T-helper 1 cell (primary cell): ENCODE measurements at regions not wholly inside any gene's neighbourhood (a gene's known extent, or its start where the extent isn't known, plus 50 kb on each side); places are given as distances from the start of the nearest gene placed in this dataset.
"Not testable (repeated sequence)": the region's sequence is repeated elsewhere in the genome, so short reads cannot be mapped to it uniquely, and the experiment has no call there.

Source experiments
- DNase-seq, 5 donors: peaks; one replicate each; pipeline ENCODE4 v3.0.0-alpha.2; 2012 to 2020

DNA sequence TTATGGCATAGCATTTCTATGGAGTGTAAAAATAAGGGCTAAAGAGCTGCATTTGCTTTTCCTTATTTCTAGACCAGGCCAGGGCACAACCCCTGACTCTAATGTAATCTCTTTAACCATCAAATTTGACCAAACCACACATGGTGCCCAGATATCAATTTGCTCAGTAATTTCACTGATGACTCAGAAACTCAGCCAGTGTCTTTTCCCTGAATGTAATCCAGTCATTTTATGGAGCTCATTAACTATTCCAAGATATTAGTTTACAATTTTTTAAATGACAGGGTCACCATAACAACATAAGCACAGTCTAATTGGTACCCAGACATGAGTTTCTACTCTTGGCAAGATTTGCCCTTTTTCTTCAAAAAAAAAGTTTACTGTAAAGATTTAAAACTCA is 270.8 kb upstream of the AGAP1 start:
- no peak for DNase-seq

DNA sequence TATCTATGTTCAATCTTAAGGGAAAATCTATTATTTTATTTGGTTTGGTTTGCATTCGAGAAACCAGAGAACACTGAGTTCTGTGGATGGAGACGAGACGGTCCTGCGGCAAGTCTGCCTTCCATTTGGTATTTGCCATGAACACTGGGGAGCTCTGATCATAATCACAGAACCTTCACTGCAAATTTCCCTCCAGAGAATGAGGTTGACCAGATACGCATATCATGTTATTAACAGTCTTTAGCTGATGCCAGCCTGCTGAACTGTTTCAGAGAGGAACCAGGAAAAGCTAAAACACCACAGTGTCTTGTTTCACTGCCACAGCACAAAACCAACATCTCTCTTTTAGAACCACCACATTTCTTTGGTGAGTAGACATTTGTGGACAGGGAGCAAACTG is 269.4 kb upstream of the AGAP1 start:
- no peak for DNase-seq

DNA sequence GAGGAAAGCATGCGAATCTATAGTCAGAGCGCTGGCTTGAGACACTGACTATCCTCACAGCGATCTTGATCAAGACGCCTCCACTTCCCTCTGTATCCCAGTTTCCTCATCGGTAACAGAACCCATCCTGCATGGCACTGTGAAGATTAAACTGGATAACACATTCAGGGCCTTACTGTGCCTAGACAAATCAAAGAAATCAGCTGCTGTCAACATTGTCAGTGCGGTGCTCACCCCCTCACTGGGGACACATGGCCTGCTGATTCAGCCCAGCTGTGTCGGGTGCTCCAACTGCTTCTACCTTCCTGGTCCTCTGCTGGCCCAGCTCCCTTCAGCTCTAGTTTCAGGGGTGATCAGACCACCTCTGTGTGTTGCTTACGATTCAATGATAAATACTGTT is 268.6 kb upstream of the AGAP1 start:
- DNase-seq = no peak

DNA sequence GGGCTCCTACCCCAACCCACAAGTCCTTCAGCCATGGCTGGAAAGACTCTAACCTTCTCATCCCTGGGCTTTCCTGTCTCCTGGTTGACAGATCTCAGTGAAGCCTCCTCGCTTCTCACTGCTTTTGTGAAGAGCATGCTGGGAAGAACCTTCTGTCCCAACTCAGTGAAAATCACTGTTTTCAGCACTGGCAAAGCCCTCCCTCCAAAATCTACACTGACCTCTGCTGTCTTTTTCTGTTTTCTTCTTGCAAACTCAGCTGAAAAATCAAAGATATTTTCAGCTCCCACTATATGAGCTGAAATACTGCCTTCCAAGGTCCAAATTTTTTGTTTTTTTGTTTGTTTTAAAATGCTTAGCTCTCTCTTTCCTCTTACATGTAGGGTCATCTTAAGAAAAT is 266.3 kb upstream of the AGAP1 start:
- DNase-seq = no peak

GRCh38 chr2:235228422-235228821 is 265.4 kb upstream of the AGAP1 start:
- DNase-seq = not testable (repeated sequence)

DNA sequence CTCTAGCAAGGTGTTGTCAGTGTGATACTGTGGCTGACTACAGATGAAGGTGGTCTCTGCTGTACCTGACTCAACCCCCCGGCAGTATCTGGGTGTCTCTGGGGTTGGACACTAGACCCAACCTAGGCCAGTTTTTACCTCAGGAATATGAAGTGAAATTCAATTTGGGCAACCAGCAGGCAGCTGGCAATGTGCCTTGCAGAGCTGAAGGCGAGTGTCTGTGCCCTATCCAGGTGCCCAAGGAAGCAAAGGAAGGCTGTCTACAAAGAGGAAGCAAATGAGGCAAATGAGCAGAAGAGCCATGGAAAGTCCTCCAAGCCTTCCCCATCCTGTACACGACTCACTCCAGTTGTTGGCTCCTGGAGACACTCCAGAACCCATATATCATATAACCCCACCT is 264.6 kb upstream of the AGAP1 start:
- no peak for DNase-seq

- no peak for DNase-seq
These were observed 262.8 kb upstream of the AGAP1 start for GRCh38 chr2:235230821-235231601.

DNA sequence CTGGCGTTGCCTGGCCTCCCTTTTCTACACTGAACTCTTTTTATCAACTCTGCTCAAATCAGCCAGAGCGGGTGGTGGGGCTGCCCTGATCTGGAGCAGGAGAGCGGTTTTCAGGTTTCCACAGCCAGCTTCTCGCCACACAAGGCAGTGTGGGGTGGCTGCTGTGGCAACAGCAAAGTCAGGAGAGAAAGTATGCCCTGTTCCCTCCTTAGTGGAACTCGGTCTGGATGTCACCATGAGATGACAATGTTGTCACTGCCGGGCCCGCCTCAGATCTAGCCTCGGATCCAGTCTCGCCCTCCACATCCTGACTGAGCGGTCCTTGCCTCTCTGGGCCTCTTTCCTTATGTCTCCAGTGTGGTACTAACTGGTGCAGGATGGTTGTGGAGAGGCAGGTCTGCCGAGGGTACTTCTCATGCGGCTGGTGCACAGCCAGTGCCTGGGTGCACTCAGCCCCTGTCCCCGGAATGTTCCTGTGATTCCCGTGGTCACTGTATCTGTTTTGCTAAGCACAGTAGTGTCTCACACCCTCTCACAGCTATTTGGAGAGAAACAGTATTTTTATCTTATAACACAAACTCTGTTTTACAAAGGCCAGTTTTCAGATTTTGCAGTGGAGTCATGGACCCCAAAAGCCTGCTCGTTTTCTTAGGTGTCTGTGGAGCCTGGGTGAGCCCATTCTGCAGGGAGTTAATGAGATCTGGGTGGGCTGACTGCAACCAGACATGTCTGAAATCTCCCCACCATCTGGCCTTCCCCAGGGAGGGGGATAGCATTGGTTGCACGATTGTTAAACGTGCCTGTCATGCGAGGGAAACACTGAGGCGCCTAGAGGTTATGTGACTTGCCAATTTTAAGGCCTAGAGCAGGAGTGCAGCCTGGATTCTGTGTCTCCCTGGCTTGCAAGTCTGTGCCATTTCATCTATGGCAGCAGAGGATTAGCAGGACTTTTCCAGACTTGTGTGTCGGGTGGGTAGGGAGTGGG is 261.1 kb upstream of the AGAP1 start:
- DNase-seq = no peak

DNA sequence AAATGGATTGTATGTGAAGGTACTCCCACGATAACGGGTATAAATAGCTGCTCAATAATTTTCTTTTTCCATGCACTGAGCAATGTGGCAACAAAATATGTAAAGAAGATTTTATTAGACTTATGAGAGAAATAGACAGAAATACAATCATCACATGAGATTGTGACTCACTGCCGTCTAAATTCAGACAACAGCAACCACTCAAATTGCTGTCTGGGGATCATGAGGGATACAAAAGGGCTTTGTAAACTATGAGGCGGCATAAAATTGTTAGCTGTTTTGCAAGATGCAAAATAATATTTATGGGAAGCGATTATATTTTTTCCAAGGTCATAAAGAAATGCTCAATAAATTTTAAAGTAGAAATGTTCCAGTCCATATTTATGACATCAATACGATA is 259.1 kb upstream of the AGAP1 start:
- DNase-seq = no peak

GRCh38 chr2:235235977-235236767 is 257.7 kb upstream of the AGAP1 start:
- peak in 1 of 5 donors; percentile 3 for DNase-seq

DNA sequence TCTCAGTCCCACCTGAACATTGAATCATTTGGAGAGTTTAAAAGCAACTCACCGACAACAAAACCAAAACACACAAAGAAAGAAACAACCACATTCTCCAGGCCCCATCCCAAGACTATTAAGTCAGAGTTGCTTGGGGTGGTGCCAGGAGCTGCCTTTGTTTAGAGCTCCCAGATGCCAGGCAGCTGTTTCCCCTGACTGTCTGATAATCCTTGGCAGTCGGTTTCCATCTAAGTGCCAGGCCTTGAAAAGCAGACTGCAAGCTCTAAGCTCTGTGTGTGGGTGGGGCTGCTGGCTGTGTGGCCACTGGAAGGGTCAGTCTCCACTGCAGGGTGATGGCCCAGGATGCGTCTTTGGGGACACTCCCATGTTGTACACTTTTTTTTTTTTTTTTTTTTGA is 255.3 kb upstream of the AGAP1 start:
- no peak for DNase-seq

DNA sequence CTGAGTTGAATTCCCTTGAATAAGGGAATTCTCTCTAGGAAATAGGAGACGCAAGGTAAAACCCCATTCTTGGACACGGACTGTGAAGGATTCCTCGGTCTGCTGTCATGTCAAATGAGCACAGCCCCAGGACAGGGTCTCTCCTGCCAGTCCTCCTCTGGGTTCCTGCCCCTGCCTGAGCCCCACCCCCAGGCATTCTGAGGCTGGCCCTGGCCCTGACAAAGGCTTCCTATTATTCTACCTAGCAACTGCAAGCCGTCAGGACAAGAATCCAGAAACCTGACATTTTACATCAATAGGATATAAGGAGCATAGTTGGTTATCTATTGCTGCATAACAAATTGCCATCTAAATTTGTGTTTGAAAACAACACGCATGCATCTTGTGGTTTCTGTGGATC is 253.3 kb upstream of the AGAP1 start:
- DNase-seq = no peak

DNA sequence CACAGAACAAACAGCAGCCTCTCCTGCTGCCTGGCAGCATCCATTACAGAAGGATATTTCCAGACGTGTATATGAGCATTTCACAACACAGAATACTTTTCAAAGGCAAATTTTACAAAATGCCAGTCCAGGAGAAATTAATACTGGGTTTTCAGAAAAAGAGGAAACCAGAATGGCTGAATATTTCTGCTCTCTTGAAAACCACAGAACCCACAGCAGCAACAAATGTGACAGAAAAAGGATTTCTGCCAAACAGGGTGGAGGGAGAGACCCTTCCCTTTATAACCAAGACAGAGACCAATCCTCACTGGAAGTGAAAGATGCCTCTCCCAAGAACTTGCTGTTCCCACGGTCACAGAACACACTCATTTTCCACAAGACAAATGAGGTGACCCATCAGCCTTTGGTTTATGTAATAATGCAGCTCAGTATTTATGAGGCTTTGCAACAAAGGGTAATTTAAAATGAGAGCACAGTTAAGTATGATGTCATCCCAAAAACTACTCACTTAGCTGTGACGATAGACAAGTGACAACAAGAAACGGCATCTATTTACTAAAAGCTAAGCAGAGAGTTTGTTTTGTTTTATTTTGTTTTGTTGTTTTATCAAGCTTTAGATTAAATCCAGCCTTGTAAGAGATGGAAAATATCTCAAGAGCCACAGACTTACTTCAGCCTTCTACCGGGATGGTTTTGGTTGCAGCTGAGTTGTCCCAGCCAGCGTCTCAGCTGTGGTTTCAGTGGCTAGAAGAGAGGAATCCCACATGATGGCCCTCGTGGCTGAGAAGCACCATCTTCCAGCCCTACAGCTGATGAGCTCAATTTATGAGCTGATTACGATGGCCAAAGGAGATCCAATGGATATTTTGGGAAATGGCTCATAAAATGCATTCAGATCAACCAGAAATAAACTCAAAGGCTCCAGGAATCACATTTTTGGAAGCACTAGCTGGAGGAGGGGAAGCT is 249.3 kb upstream of the AGAP1 start:
- no peak for DNase-seq

GRCh38 chr2:235247001-235247400 is 246.8 kb upstream of the AGAP1 start:
- DNase-seq = no peak

GRCh38 chr2:235255693-235256092 is 238.2 kb upstream of the AGAP1 start:
- DNase-seq = no peak

GRCh38 chr2:235257590-235257989 is 236.3 kb upstream of the AGAP1 start:
- DNase-seq = no peak

DNA sequence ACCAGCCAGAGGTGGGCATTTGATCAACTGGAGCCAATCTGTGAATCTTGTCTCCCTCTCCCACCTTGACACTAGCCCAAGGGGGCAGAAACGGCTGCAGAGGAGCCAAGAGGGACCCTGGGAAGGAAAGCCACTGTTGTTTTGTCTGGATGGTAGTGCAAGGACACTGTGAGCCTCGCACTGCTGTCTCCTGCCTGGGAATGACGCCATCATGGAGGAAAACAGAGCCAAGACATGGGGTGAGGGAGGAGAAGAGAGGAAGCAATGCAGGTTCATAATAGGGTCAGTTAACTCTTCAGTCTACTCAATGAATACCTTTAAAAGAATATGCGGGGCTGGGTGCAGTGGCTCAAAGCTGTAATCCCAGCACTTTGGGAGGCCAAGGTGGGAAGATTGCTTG is 231.1 kb upstream of the AGAP1 start:
- no peak for DNase-seq

DNA sequence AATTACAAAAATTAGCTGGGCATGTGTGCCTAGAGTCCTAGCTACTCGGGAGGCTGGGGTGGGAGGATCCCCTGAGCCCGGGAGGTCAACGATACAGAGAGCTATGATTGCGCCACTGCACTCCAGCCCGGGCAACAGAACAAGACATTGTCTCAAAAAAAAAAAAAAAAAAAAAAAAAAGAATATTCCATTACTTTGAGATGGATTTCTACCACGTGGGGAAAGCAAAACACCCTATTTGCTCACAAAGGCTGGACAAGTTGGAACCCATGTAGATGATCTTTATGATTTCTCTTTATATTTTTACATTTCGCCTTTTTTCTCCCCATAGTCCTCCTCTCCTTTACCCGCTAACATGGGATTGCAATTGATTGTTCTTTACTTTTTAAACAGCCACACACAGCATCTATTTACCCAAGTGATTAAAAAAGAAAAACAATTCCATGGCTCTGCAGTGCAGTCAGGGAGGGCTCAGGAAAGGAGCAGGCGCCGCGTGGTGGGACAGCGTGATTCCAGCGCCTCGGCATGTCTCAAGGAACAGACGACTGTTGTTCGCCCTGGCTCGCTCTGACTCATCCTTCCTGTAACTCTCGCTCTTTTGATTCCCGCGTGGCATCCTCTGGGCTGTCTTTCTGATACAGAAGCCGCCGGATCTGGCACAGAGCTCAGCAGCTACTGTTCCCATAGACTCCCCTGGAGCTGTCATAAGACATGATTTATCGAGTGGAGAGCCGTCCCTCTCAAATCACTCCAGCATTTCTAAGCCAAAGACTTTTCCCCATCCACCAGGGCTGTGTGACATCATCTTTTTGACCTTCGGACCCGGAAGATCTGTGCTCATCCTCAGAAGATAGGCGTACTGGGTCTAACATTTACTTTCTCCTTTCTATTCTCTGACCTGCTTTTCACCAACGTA is 230.4 kb upstream of the AGAP1 start:
- no peak for DNase-seq

- DNase-seq = no peak
These were observed 229.7 kb upstream of the AGAP1 start for GRCh38 chr2:235264121-235264493.

DNA sequence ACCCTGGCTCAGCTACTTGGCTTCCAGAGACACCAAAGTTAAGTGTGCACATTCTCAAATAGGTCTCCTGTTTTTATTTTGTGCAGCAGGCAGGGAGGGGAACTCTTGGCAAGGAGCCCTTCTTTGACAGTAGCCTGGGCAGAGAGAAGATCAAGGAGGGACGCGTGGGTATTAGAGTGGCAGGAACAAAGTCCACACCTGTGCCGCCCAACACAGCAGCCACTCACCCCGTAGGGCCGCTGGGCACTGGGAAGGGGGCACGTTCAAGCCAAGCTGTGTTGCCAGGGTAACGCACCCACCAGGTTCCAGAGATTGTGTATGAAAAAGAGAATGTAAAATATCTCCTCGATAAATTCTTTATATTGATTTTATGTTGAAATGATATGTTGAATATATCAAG is 229.3 kb upstream of the AGAP1 start:
- no peak for DNase-seq
